ENCODE measurements at regions not wholly inside any gene's neighbourhood (a gene's known extent, or its start where the extent isn't known, plus 50 kb on each side); places are given as distances from the start of the nearest gene placed in this dataset.

GRCh38 chr14:104287301-104288009 lies 149.1 kb downstream of the KIF26A start:
- peaks cover 42% of the 10 kb centered on the region for H3K27me3 Mint-ChIP-seq
- DNase-seq (ENCODE audit: low spot score, unreplicated experiment), result no peak
- H3K27ac Mint-ChIP-seq, result no peak overlapping the region
- H3K36me3 Mint-ChIP-seq (ENCODE audit: insufficient read depth), result no peaks in the 10 kb centered on the region
- H3K4me1 Mint-ChIP-seq (ENCODE audit: low read depth), result peaks cover 20% of the 10 kb centered on the region
- H3K9me3 Mint-ChIP-seq (ENCODE audit: low read depth), result no peaks in the 10 kb centered on the region
- TF ChIP-seq CTCF (IDR thresholded peaks at IDR 0.05; ENCODE audit: unreplicated experiment), result no peak
- no peak overlapping the region for H3K4me3 Mint-ChIP-seq (ENCODE audit: low read depth)

- Mint-ChIP-seq H3K27me3 (peaks cover 38% of the 10 kb centered on the region), H3K4me1 (ENCODE audit: low read depth) (peaks cover 21% of the 10 kb centered on the region), H3K4me3 (ENCODE audit: low read depth) (no peak overlapping the region), H3K36me3 (ENCODE audit: insufficient read depth) (no peaks in the 10 kb centered on the region), H3K27ac (no peak overlapping the region), H3K9me3 (ENCODE audit: low read depth) (no peaks in the 10 kb centered on the region)
- DNase-seq (ENCODE audit: low spot score, unreplicated experiment), result no peak
- no peak for TF ChIP-seq CTCF (IDR thresholded peaks at IDR 0.05; ENCODE audit: unreplicated experiment)
Measured at GRCh38 chr14:104288272-104288671, 149.9 kb downstream of the KIF26A start.

GRCh38 chr14:104289507-104289906 lies 151.1 kb downstream of the KIF26A start:
- H3K27ac Mint-ChIP-seq, result no peak overlapping the region
- peaks cover 36% of the 10 kb centered on the region for H3K27me3 Mint-ChIP-seq
- no peak for DNase-seq (ENCODE audit: low spot score, unreplicated experiment)
- H3K36me3 Mint-ChIP-seq (ENCODE audit: insufficient read depth), result no peaks in the 10 kb centered on the region
- no peak for TF ChIP-seq CTCF (IDR thresholded peaks at IDR 0.05; ENCODE audit: unreplicated experiment)
- H3K4me1 Mint-ChIP-seq (ENCODE audit: low read depth), result peaks cover 24% of the 10 kb centered on the region
- H3K4me3 Mint-ChIP-seq (ENCODE audit: low read depth), result no peak overlapping the region
- no peaks in the 10 kb centered on the region for H3K9me3 Mint-ChIP-seq (ENCODE audit: low read depth)

- Mint-ChIP-seq H3K27ac (no peak overlapping the region), H3K4me3 (ENCODE audit: low read depth) (no peak overlapping the region), H3K27me3 (peaks cover 36% of the 10 kb centered on the region), H3K9me3 (ENCODE audit: low read depth) (no peaks in the 10 kb centered on the region), H3K4me1 (ENCODE audit: low read depth) (peaks cover 27% of the 10 kb centered on the region), H3K36me3 (ENCODE audit: insufficient read depth) (no peaks in the 10 kb centered on the region)
- TF ChIP-seq CTCF (IDR thresholded peaks at IDR 0.05; ENCODE audit: unreplicated experiment), result no peak
- no peak for DNase-seq (ENCODE audit: low spot score, unreplicated experiment)
Measured at GRCh38 chr14:104290058-104290667, 151.8 kb downstream of the KIF26A start.

- no peaks in the 10 kb centered on the region for H3K36me3 Mint-ChIP-seq (ENCODE audit: insufficient read depth)
- peaks cover 29% of the 10 kb centered on the region for H3K4me1 Mint-ChIP-seq (ENCODE audit: low read depth)
- H3K4me3 Mint-ChIP-seq (ENCODE audit: low read depth), result no peak overlapping the region
- no peak for TF ChIP-seq CTCF (IDR thresholded peaks at IDR 0.05; ENCODE audit: unreplicated experiment)
- H3K27me3 Mint-ChIP-seq, result peaks cover 36% of the 10 kb centered on the region
- H3K9me3 Mint-ChIP-seq (ENCODE audit: low read depth), result no peaks in the 10 kb centered on the region
- no peak overlapping the region for H3K27ac Mint-ChIP-seq
- DNase-seq (ENCODE audit: low spot score, unreplicated experiment), result no peak
Measured at GRCh38 chr14:104290756-104291122, 152.4 kb downstream of the KIF26A start.
